Right ventricle myocardium inferior (tissue), 1 donor: ENCODE measurements at regions not wholly inside any gene's neighbourhood (a gene's known extent, or its start where the extent isn't known, plus 50 kb on each side); places are given as distances from the start of the nearest gene placed in this dataset.
A peak's percentile ranks its signal among the peaks of the same experiment; 100 is the strongest.

Experiments used
- ATAC-seq: fragments of 200-7000 bp; cut with Tn5 transposase; one replicate; pipeline ENCODE4 v1.9.1; 2020; ENCODE audit warnings: mild to moderate bottlenecking, moderate library complexity
- DNase-seq: peaks from one replicate; pipeline ENCODE4 v3.0.0; 2021; ENCODE audit errors: missing footprints
- intact Hi-C: fragments of 100-400 bp; cut with DNase I; formaldehyde crosslinking; loops from one replicate; pipeline ENCODE4 v1.11.0; 2022
- donor health status: DM: no; HTN: yes; CAD: no; lungs with severe emphysema.

DNA sequence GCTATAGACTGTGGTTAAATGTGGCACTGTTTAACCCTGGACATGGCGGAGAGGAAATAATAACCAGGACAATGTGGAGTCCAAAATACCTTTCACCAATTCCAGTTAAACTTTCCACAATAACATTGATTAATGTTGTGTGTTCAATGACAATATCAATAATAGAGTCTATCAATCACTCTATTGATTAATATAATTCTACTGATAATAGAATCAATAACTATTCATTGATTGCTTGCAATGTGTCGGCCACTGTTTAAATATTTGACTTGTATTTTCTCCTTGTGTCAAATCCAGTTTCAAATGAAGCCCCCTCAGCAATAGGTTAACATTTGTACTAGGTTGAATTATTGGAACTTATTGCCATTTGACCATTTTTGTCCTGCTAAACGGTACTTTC is 187.0 kb downstream of the PTPN20 start:
- intact Hi-C loops = no loop called here
- ATAC-seq (no peak), DNase-seq (no peak)

DNA sequence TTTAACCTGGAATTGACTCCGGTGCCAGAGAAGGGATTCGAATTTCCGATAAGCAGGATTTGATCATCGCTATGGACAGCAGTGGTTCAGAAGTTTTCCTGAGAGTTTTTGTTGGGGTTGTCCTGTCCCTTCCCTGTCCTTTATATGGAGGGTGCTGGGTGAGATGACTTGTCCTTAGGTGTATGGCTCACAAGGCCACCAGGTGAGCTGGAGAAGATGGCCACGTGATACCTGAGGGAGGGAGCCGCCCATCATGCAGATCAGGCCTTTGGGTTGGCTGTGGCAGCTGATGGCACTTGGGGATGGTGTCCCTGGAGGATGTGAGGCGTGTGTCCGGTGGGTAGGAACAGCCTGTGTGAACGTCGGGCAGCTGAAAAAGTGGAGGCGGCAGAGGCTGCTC is 187.7 kb downstream of the PTPN20 start:
- intact Hi-C loops = no loop called here
- ATAC-seq (no peak), DNase-seq (no peak)

DNA sequence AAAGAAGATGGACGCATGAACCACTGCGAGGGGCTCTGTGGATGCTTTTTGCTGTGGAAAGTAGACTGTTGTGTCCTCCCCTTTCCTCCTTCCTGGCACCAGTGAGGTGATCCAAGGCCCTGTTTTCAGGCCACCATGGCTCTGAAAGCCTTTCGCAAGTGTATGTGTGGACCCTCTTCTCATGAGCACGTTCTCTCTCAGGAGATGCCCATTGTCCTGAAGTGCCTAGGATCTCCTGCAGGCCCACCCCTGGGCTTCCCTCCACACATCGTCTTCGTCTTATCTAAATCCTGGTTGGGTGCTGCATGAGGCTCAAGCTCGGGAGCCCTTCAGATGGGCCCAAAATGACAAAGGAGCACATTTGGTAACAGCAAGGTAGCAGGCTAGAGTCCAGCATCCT is 188.2 kb downstream of the PTPN20 start:
- ATAC-seq = no peak
- intact Hi-C loops = no loop called here
- DNase-seq = no peak

DNA sequence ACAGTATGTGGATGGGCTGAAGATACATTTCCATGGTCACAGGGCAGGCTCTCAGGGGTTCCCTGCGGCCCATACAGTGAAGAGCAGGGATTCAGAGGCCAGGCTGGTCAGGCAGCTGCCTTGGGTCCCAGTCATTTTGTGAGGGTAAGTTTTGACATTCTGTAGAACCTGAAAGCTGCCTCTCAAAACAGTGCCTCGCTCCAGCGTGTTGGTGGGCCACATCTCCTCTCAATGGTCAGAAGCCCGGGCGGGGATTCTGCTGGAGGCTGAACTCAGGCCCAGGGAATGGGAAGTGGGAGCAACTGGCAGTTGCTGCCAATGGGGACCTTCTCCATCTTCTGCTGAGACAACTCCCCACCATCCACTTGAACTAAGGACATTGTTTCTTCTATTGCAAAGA is 190.0 kb downstream of the PTPN20 start:
- no peak for DNase-seq
- intact Hi-C loops = no loop called here

DNA sequence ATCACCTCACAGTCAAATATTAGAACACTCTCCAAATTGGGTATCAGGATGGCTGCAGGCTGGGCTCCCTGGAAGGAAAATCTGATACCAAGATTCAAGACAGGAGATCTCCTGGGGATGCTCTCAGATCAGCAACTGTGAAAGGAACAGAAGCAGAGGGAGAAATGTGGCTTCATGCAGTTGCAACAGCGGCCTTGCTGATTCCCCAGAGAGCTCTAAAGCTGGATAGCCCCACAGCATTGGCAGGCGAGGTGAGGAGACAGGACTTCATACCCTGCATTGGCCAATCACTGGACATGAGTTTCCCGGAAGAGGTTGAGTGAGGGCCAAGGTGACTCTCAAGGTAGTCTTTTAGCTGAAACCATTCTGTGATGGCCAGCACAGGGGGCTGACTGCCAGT is 190.6 kb downstream of the PTPN20 start:
- intact Hi-C loops = no loop called here
- DNase-seq = no peak
- ATAC-seq = no peak

More for the DNA sequence above, 190.0 kb downstream of the PTPN20 start:
- ATAC-seq = no peak

DNA sequence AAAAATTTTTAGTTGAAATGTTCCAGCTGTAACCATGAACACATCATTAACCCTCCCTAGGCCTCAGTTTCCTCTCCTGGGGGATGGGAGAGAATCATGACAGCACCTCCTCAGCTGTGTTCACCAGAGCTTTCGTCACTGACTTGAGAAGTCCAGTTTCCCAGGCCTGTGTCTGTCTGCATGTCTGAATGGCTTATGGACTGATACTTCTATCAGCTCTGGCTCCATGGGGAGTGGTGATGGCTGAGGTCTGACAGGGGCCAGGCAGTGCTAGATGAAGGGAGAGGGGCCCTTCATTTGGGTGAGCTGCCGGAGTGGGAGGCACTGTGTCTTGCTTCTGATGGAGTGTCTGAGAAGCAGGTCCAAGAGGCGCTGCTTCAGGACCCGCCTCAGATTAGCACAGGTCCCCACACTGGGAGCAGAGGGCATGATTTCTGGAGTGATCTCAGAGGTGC is 192.9 kb downstream of the PTPN20 start:
- intact Hi-C loops = no loop called here
- no peak for DNase-seq
- ATAC-seq = no peak

DNA sequence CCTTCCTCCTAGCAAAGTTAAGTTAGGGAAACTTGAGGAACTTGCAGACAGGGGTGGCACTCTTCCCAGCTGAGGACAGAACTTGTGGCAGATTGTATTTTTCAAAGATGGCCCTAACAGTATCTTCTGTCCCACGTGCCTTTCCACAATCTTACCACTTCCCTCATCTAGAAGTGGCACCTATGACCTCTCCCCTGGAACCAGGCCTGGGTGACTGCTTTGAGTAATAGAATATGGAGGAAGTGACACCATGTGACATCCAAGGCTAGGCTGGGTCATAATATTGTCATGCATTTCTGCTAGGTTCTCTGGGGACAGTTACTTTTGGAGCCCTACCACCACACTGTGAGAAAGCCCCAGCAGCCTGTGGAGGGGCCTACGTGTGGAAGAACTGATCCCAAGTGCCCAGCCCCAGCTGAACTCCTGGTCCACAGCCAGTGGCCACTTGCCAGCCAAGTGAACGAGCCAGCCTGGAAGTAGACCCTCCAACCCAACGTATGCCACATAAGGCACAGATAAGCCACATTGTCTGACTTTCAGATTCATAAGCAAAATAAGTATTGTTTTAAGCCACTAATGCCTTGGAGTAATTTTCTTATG is 193.7 kb downstream of the PTPN20 start:
- intact Hi-C loops = no loop called here
- ATAC-seq (peak; percentile 44), DNase-seq (no peak)

DNA sequence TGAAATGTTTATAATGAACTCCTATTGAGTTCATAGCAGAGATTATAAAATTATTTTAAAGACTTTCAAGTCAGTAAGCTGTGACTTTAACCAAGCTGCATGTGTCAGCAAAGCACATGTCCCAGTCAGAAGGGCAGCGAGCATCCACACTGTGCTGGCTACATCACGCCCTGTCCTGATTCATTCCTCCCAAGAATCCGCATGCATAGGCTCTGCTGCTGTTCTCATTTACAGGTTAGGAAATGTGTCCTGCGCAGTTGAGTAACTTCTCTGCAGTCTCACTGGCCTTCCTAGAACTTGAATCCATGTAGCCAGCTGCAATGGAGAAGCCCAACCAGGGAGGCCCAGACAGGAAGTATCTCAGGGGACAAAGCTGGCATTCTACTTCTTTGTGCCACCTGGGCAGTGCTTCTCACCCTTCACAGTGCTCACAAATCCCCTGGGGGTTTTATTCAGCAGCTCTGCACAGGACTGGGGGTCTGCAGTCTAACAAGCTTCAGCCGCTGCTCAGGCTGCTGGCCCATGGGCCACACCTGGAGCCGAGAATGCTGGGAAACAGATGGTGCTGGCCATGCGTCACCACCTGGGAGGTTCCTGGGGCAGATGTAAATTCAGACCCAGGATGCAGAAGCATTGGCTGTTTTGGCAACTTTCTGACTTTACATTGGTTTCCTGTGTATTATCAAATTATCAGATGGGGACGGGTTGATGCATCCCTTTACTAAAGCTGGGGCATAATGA is 192.8 kb upstream of the GDF10 start:
- ATAC-seq = no peak
- DNase-seq = no peak
- intact Hi-C loops = no loop called here

DNA sequence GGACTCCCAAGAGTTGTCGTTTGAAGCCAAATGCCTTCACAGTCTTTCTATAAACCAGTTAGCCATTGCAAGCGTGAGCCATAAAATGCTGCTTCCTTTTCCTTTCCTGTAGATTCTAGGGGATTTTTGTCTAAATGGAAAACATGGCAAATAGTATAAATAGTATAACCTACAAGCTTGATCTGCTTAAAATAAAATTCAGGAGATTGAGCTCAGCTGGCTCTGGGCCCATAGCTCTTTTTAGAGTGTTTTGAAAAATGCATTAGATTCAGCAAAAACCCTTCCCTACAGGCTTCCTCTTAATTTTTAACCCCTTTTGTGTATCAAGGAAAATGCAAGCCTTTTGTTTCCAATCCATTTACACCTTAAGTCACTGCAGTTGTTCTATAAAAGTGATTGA is 190.1 kb upstream of the GDF10 start:
- ATAC-seq (no peak), DNase-seq (no peak)
- intact Hi-C loops = no loop called here

DNA sequence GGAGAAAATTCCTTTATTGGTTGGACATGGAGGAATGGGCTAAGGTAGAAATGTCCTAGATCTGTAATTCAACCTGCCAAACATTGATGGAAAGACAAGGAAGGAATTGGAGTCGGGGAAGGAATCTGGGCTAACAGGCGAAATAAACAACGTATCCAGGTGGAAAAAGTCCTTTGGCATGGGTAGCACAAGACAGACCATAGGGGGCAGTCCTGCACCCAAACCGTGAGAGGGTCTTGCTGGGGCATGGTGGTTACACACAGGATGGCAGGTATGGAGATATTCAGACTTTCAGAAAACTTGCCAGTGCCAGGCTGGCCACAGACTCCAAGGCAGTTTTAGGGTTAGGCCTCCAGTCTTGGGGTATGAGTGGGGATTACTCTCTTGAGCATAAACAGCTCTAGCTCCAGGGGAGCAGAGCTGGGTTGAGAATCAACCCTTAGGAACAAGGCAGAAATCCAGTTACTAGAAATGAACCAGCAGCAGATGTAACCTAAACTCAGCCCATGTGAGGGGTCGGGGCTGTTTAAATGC is 188.6 kb upstream of the GDF10 start:
- DNase-seq = no peak
- intact Hi-C loops = no loop called here
- no peak for ATAC-seq

DNA sequence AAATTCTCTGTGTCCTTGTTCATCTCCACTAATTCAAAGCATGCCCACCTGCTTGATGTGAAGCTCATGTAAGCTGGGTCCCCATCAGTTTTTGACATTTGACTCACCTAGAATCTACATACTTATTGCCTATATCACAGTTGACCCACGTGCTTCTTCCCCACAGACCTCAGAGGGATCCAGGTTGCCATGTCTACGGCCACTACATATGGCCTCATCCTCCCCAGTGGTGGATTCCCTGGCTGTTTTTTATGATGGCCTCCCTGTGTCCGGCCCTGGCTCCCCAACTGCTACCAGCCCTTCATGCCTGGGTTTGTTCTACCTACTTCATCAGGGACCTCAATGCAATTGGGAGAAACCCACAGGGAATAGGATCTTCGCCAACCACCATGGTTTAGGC is 187.4 kb upstream of the GDF10 start:
- ATAC-seq = no peak
- intact Hi-C loops = no loop called here
- no peak for DNase-seq

DNA sequence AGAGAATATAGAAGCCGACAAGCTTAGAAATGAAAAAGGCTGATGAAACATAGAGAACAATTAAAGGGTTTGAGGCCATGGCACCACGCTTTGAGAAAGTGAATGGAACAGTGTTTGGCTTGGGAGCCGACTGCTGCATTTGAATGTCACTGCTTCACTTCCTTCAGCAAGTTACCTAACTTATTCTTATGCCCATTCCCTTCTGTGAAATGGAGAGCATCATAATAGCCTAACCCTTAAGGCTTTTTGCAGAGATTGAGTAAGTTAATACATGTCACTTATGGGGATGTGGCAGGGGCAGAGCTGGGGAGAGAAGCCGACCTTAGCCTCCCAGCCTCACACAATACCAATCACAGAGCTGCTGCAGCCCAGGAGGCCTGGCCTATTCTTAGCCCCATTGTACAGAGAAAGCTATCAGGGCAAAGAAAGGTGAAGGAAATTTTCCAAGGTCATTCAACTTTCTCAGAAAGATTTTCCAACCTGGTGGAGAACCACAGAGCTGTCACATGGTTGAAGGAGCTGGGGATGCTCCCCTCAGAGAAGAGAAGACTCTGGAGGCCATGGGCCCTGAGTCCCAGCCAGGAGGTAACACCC is 186.0 kb upstream of the GDF10 start:
- intact Hi-C loops = no loop called here
- no peak for ATAC-seq

DNA sequence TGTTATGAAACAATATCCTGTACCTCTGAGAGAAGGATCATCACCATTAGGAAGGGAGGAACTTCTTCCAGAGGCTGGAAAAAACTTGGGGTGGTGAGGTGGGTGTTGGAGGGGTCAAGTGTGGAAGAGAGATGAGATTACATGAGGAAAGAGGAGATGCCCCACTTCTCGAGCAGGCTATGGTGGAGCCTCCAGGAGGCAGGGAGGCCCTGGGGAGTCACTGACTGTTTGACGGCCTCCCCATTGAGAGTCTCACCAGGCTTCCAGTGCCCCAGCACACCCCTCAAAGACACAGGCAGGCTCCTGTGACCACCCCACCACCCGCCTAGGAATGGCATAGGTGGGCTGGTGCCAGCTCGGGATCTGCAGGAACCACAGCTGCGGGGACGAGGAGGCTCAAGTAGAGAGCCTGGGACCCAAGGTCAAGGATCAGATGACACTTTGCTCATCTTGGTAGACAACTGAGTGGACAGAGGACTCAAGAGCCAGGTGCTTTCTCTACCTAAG is 185.3 kb upstream of the GDF10 start:
- no peak for DNase-seq
- ATAC-seq = no peak
- intact Hi-C loops = no loop called here

More for the DNA sequence above, 186.0 kb upstream of the GDF10 start:
- DNase-seq = no peak

DNA sequence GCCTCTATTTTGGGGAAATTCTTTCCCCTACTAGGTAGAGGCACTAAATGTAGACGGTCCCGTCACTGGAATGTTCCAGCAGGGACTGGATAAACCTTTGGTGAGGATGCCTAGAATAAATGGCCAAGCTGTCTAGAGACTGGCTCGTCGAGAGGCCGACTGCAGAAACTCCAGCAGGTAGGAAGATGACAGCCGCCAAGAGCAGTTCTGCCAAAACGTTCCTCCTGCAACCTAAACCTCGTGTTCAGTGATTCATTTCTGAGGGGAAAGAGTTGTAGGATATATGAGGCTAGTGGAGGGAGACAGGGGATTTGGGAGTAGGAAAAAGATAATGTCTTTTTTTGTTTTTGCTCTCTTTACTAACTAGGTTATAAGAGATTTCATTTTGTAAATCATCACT is 184.7 kb upstream of the GDF10 start:
- intact Hi-C loops = no loop called here

DNA sequence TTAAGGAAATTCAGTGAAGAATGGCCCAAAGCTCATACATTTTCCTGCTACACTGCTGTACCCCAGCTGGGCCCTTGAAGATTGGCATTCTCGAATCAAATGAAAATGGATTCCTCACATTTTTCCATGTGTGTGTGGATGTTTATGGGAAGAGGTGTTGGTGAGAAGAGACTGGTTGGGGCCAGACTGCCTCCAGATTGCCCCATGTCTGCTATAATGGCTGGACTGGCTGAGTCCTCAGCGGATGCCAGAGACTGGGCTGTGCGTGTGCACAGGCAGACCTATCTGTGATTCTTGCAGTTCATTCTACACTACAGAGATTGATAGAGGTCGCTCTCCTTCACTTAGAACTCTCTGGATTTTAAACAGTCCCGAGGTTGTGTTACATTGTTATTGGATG is 183.6 kb upstream of the GDF10 start:
- no peak for DNase-seq
- intact Hi-C loops = no loop called here
- ATAC-seq = no peak

More for the DNA sequence above, 184.7 kb upstream of the GDF10 start:
- DNase-seq (no peak), ATAC-seq (no peak)

DNA sequence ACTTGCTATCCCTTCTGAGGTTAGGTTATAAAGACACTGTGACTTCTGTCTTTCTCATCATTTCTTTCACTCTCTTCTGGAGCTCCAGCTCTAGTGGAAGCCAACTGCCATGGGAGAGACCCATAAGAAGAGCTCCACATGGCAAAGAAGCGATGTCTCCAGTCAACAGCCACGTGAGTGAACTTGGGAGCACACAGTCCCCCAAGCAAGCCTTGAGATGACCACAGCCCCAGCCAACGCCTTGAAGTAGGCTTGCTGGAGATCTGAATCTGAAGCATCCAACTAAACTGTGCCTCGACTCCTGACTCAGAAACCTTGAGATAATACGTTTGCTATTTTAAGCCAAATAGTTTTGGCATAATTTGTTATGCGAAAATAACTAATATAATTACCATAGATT is 181.7 kb upstream of the GDF10 start:
- intact Hi-C loops = no loop called here
- ATAC-seq (no peak), DNase-seq (no peak)

DNA sequence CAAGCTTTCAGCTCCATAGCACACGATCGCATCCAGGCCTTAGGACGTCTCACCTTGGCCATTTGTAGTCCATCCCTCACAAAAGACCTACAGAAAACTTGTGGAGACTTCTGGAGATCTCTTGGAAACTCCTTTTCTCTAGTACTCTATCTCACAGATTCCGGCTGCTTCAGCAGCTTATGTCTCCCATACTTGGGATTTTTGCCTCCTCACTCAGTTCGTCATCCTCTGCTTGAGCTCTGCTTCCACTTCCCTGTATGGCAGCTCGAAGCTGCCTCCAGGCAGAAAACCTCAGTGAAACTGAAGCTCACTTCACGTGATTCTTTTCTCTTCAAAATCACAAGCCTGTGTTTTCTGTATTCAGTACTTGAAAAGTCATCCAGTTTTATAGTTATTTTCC is 178.7 kb upstream of the GDF10 start:
- intact Hi-C loops = no loop called here
- no peak for DNase-seq
- no peak for ATAC-seq

DNA sequence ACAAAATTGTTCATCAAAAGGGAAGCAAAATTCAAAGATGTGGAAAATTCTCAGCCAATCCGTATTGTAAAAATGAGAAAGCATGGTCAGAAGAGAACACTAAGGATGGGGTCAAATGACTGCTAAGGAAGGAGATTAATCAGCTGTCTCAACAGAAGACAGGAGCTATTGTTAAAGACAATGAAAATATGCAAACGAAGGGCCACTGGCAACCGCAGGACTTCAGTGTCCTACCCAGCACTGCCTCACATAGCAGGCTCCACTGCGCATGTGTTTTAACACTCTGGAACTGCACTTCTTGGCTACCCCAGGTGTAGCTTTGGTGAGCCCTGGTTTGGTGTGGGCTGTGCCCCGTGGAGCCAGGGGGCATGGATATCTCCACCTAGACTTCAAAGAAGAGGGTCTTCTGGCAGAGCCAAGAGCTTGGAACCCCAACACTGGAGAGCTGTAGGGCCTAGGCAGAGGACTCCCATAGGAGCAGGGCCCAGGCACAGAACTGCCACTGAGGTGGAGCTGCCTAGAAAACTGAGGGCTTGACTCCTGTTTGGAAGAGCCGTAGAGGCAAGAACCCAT is 176.2 kb upstream of the GDF10 start:
- no peak for ATAC-seq
- intact Hi-C loops = no loop called here
- no peak for DNase-seq

DNA sequence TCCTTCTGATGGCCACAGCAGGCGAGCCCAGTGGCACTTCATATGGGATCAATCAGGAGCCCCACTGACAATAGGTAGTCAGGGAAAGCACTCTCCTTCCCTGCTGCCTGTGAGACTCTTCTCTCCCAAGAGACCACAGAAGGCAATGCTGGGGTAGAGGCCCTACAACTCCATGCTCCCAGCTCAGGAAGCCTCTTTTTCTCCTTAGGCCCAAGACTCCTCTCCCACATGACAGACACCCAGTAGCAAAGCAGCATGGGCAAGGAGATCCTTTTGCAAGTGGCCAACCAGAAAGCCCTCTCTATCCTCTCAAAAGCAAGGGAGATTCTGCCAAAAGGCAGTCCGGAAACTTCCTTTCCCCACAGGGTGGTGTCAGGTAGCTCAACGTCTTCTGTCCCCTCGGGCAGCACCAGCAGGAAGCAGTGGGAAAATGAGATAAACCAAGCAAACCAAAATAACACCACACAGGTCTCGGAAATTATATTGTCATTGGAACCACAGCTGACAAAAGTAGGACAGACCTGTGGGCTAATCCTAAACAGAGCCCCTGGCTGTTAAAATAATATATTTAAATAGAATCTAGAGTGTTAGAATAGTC is 172.7 kb upstream of the GDF10 start:
- ATAC-seq (no peak), DNase-seq (no peak)
- intact Hi-C loops = no loop called here
